Fibroblast of lung (primary cell): ENCODE measurements at regions not wholly inside any gene's neighbourhood (a gene's known extent, or its start where the extent isn't known, plus 50 kb on each side); places are given as distances from the start of the nearest gene placed in this dataset.
"Not testable (repeated sequence)": the region's sequence is repeated elsewhere in the genome, so short reads cannot be mapped to it uniquely, and the experiment has no call there.

Experiments used
- CTCF ChIP-seq, 2 donors: IDR thresholded peaks in 1 of 2; conservative IDR thresholded peaks in 1 of 2; 1 replicate in 1 of 2; 2 replicates in 1 of 2; pipeline ENCODE4 v1.5.1; 2011 to 2012; ENCODE audit warnings: low read length in 2 of 2, control low read depth in 1 of 2, inconsistent platforms in 1 of 2, low read depth in 1 of 2, mild to moderate bottlenecking in 1 of 2
- EZH2 ChIP-seq: IDR thresholded peaks from 2 replicates; pipeline ENCODE4 v1.5.1; 2012; ENCODE audit warnings: low read length, control low read depth, mild to moderate bottlenecking; ENCODE audit errors: missing control alignments

- not testable (repeated sequence) for TF ChIP-seq CTCF (conservative IDR thresholded peaks at IDR 0.05 in 1 of 2, IDR thresholded peaks at IDR 0.05 in 1 of 2; ENCODE audit: low read depth in 1 of 2, low read length in 2 of 2); EZH2
Measured at GRCh38 chr5:103858367-103858766, 295.8 kb upstream of the NUDT12 start.
